Keratinocyte (primary cell): ENCODE measurements at regions not wholly inside any gene's neighbourhood (a gene's known extent, or its start where the extent isn't known, plus 50 kb on each side); places are given as distances from the start of the nearest gene placed in this dataset.

ENCODE experiments used
- DNase-seq: peaks from one replicate; pipeline ENCODE4 v3.0.0-alpha.2; 2011; ENCODE audit warnings: low read depth, missing footprints, low spot score
- FAIRE-seq: peaks from 2 replicates; lab custom pipeline; 2011; peaks lifted over from hg19 to GRCh38; lab: Jason Lieb, UNC
- H2AFZ ChIP-seq: 2 replicates; pipeline ENCODE4 v1.6.0; 2012; ENCODE audit warnings: low read length, control low read depth, inconsistent platforms; ENCODE audit not compliant: control insufficient read depth
- H3K27ac ChIP-seq: 2 replicates; pipeline ENCODE4 v1.5.1; 2011; ENCODE audit warnings: low read length; ENCODE audit not compliant: control insufficient read depth, insufficient read depth
- H3K27me3 ChIP-seq: 3 replicates; pipeline ENCODE4 v1.6.0; 2011; ENCODE audit warnings: low read length; ENCODE audit not compliant: control insufficient read depth, insufficient read depth; ENCODE audit errors: extremely low read depth
- H3K36me3 ChIP-seq, 2 experiments: 2 replicates in 1 of 2; 3 replicates in 1 of 2; pipeline ENCODE4 v1.5.1; 2011; ENCODE audit warnings: low read length in 2 of 2, mild to moderate bottlenecking in 1 of 2; ENCODE audit not compliant: control insufficient read depth in 2 of 2, insufficient read depth in 2 of 2; ENCODE audit errors: extremely low read depth in 1 of 2
- H3K4me1 ChIP-seq: 3 replicates; pipeline ENCODE4 v1.5.1; 2011; ENCODE audit warnings: low read length; ENCODE audit not compliant: control insufficient read depth, insufficient read depth; ENCODE audit errors: extremely low read depth
- H3K4me2 ChIP-seq: 3 replicates; pipeline ENCODE4 v1.6.0; 2011; ENCODE audit warnings: low read depth, low read length; ENCODE audit not compliant: control insufficient read depth, insufficient read depth; ENCODE audit errors: extremely low read depth
- H3K4me3 ChIP-seq, 3 experiments: fragments of 200-600 bp in 1 of 3; sonication (generic) in 1 of 3; 2 replicates in 2 of 3; 3 replicates in 1 of 3; pipeline ENCODE4 v1.5.1; 2011 to 2016; ENCODE audit warnings: low read length in 3 of 3, mild to moderate bottlenecking in 3 of 3, control low read depth in 2 of 3, inconsistent platforms in 1 of 3, low read depth in 1 of 3, mixed read lengths in 1 of 3, mixed run types in 1 of 3, moderate library complexity in 1 of 3; ENCODE audit not compliant: control insufficient read depth in 2 of 3, insufficient read depth in 2 of 3; ENCODE audit errors: extremely low read depth in 1 of 3
- H3K79me2 ChIP-seq: 2 replicates; pipeline ENCODE4 v1.6.0; 2012; ENCODE audit warnings: low read length; ENCODE audit not compliant: control insufficient read depth, insufficient read depth
- H3K9ac ChIP-seq: 3 replicates; pipeline ENCODE4 v1.6.0; 2011; ENCODE audit warnings: low read length; ENCODE audit not compliant: control insufficient read depth, insufficient read depth; ENCODE audit errors: extremely low read depth
- H3K9me1 ChIP-seq: 3 replicates; pipeline ENCODE4 v1.6.0; 2011; ENCODE audit warnings: low read length; ENCODE audit not compliant: control insufficient read depth, insufficient read depth; ENCODE audit errors: extremely low read depth
- H3K9me3 ChIP-seq: 2 replicates; pipeline ENCODE4 v1.5.1; 2012; ENCODE audit warnings: low read depth, low read length; ENCODE audit not compliant: control insufficient read depth
- H4K20me1 ChIP-seq: 3 replicates; pipeline ENCODE4 v1.6.0; 2011; ENCODE audit warnings: low read length; ENCODE audit not compliant: control insufficient read depth, insufficient read depth; ENCODE audit errors: extremely low read depth
- CTCF ChIP-seq, 3 experiments: IDR thresholded peaks in 1 of 3; conservative IDR thresholded peaks in 1 of 3; optimal IDR thresholded peaks in 1 of 3; 2 replicates in 2 of 3; 3 replicates in 1 of 3; pipeline versions ENCODE3 to v1.5.1; 2011; ENCODE audit warnings: low read length in 3 of 3, mild to moderate bottlenecking in 3 of 3, moderate library complexity in 2 of 3, control low read depth in 1 of 3, inconsistent platforms in 1 of 3; ENCODE audit not compliant: insufficient read depth in 2 of 3; ENCODE audit errors: extremely low read depth in 1 of 3
- EZH2 ChIP-seq: IDR thresholded peaks from one replicate; pipeline ENCODE4 v1.6.1; 2012; ENCODE audit warnings: inconsistent platforms, mild to moderate bottlenecking, low read length, moderate library complexity
- dilution Hi-C: fragments of 300-500 bp; cut with MboI; formaldehyde crosslinking; loops from one replicate; pipeline ENCODE4 v1.7.0; 2020; ENCODE audit warnings: low sequenced_read_pairs; ENCODE audit not compliant: extremely low pct_ligation_motif_present

DNA sequence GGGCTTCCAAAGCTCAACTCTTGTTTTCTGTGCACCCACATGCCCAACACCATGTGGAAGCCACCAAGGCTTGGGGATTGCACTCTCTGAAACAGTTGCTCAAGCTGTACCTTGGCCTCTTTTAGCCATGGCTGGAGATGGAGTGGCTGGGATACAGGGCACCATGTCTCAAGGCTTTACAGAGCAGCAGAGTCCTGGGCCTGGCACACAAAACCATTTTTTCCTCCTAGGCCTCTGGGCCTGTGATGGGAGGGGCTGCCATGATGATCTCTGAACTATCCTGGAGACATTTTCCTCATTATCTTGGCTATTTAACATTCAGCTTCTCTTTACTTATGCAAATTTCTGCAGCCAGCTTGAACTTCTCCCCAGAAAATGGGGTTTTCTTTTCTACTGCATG lies 179.7 kb upstream of the LRP1B start:
- Histone ChIP-seq H3K9me3 (peaks cover 2% of the 10 kb centered on the region), H3K9me1 (no peaks in the 10 kb centered on the region), H3K79me2 (no peaks in the 10 kb centered on the region), H3K4me1 (no peaks in the 10 kb centered on the region), H3K27me3 (no peaks in the 10 kb centered on the region), H3K9ac (no peak overlapping the region), H3K4me2 (no peak overlapping the region), H4K20me1 (no peaks in the 10 kb centered on the region), H3K36me3 (no peaks in the 10 kb centered on the region), H3K27ac (no peak overlapping the region), H2AFZ (no peak overlapping the region), H3K4me3 (no peak overlapping the region)
- FAIRE-seq (no peak), DNase-seq (no peak)
- TF ChIP-seq CTCF (optimal IDR thresholded peaks at IDR 0.05 in 1 of 3, IDR thresholded peaks at IDR 0.05 in 1 of 3, conservative IDR thresholded peaks at IDR 0.05 in 1 of 3; ENCODE audit: extremely low read depth in 1 of 3, insufficient read depth in 2 of 3, low read length in 3 of 3) (no peak), EZH2 (no peak)
- dilution Hi-C loops = no loop called here

DNA sequence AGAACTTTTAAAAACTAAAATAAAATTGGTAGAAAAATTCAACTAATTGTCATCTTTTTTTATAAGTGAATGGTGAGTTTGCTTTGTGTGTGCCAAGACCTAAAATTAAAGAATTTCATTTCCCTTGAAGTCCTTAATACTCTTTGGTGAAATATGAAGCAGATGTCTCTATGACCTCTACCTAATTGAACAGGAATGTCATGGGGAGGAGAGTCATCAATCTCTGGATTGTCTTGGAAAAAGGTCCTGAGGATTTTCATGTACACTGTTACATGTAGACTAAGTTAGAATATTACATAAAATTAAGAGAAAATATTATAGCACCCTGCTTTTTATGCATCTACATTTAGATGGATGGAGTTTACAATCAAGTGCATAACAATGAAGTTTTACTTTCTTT lies 177.9 kb upstream of the LRP1B start:
- H3K36me3 ChIP-seq = no peaks in the 10 kb centered on the region
- H3K27me3 ChIP-seq = no peaks in the 10 kb centered on the region

More for the DNA sequence above, 177.9 kb upstream of the LRP1B start:
- Histone ChIP-seq H3K9ac (no peak overlapping the region), H3K4me3 (no peak overlapping the region), H3K9me1 (no peaks in the 10 kb centered on the region), H2AFZ (no peak overlapping the region), H4K20me1 (no peaks in the 10 kb centered on the region), H3K4me1 (no peaks in the 10 kb centered on the region), H3K9me3 (peaks cover 2% of the 10 kb centered on the region), H3K4me2 (no peak overlapping the region), H3K27ac (no peak overlapping the region), H3K79me2 (no peaks in the 10 kb centered on the region)
- dilution Hi-C loops = no loop called here
- no peak for DNase-seq
- TF ChIP-seq CTCF (optimal IDR thresholded peaks at IDR 0.05 in 1 of 3, IDR thresholded peaks at IDR 0.05 in 1 of 3, conservative IDR thresholded peaks at IDR 0.05 in 1 of 3; ENCODE audit: extremely low read depth in 1 of 3, insufficient read depth in 2 of 3, low read length in 3 of 3) (no peak), EZH2 (no peak)
- no peak for FAIRE-seq
